GM12878 (cell line): ENCODE measurements at regions not wholly inside any gene's neighbourhood (a gene's known extent, or its start where the extent isn't known, plus 50 kb on each side); places are given as distances from the start of the nearest gene placed in this dataset.

Experiments used
- ATAC-seq: fragments of 200-7000 bp; cut with Tn5 transposase; 3 replicates; pipeline ENCODE4 v1.9.1; 2020; ENCODE audit warnings: mild to moderate bottlenecking, moderate library complexity
- BruUV-seq: library from RNA; stranded (reverse); fragments of 400-500 nt; replicated peaks from 2 replicates; lab custom pipeline; 2021; lab: Mats Ljungman, UMichigan
- CTCF ChIA-PET: fragments of 300-600 bp; sonication (Branson Sonifier 250); formaldehyde crosslinking; extraction: SDS; loops from one replicate; lab custom pipeline; 2021; ENCODE audit warnings: inconsistent platforms; lab: Yijun Ruan, JAX
- POLR2A ChIA-PET: fragments of 350-600 bp; formaldehyde crosslinking; extraction: SDS; loops from one replicate; lab custom pipeline; 2021; ENCODE audit warnings: inconsistent platforms; lab: Charles Lee
- RAD21 ChIA-PET: fragments of 300-600 bp; sonication (Branson Sonifier 250); formaldehyde crosslinking; loops from one replicate; lab custom pipeline; 2023; ENCODE audit warnings: antibody characterized with exemption; ENCODE audit not compliant: unreplicated experiment; lab: Charles Lee
- SMC1A ChIA-PET: fragments of 300-600 bp; sonication (Branson Sonifier 250); formaldehyde crosslinking; loops from one replicate; lab custom pipeline; 2023; ENCODE audit not compliant: unreplicated experiment, uncharacterized antibody; lab: Charles Lee
- DNase-seq: peaks from one replicate; pipeline ENCODE4 v3.0.0-alpha.2; 2011; ENCODE audit warnings: low read depth, low spot score
- FAIRE-seq: peaks from 3 replicates; lab custom pipeline; 2011; peaks lifted over from hg19 to GRCh38; lab: Jason Lieb, UNC
- H2AFZ ChIP-seq: 2 replicates; pipeline ENCODE4 v1.6.0; 2011; ENCODE audit warnings: low read depth, low read length, control low read depth; ENCODE audit not compliant: control insufficient read depth
- H3K27ac ChIP-seq: 2 replicates; pipeline ENCODE4 v1.5.1; 2011; ENCODE audit warnings: control low read depth; ENCODE audit not compliant: control insufficient read depth, insufficient read depth
- H3K27me3 ChIP-seq, 2 experiments: replicated peaks in 1 of 2; 2 replicates each; pipeline versions ENCODE4 v1.6.0 to v1.6.1; 2011; ENCODE audit warnings: low read length in 1 of 2; ENCODE audit not compliant: control insufficient read depth in 2 of 2, insufficient read depth in 2 of 2
- H3K36me3 ChIP-seq, 2 experiments: 2 replicates each; pipeline ENCODE4 v1.5.1; 2011; ENCODE audit warnings: low read length in 1 of 2; ENCODE audit not compliant: control insufficient read depth in 2 of 2, insufficient read depth in 2 of 2
- H3K4me1 ChIP-seq: 2 replicates; pipeline ENCODE4 v1.6.1; 2011; ENCODE audit warnings: mild to moderate bottlenecking, low read length, moderate library complexity, mixed read lengths; ENCODE audit not compliant: control insufficient read depth, insufficient read depth
- H3K4me2 ChIP-seq: 2 replicates; pipeline ENCODE4 v1.6.0; 2011; ENCODE audit warnings: control low read depth; ENCODE audit not compliant: control insufficient read depth, insufficient read depth
- H3K4me3 ChIP-seq: fragments of 200-600 bp; sonication (generic); 2 replicates; pipeline ENCODE4 v1.5.1; 2016
- H3K79me2 ChIP-seq: 2 replicates; pipeline ENCODE4 v1.6.0; 2011; ENCODE audit warnings: low read length; ENCODE audit not compliant: control insufficient read depth, insufficient read depth
- H3K9ac ChIP-seq: 2 replicates; pipeline ENCODE4 v1.8.0; 2011; ENCODE audit warnings: low read length, control low read depth, mixed read lengths; ENCODE audit not compliant: control insufficient read depth, insufficient read depth
- H3K9me3 ChIP-seq: replicated peaks from 3 replicates; pipeline ENCODE4 v1.5.1; 2011; ENCODE audit warnings: mild to moderate bottlenecking, low read length; ENCODE audit not compliant: control insufficient read depth, insufficient read depth
- H4K20me1 ChIP-seq: 2 replicates; pipeline ENCODE4 v1.6.0; 2011; ENCODE audit not compliant: control insufficient read depth, insufficient read depth
- BCL3 ChIP-seq: IDR thresholded peaks from 2 replicates; pipeline ENCODE4 v1.6.1; 2011; ENCODE audit warnings: borderline replicate concordance, low read depth, mild to moderate bottlenecking, moderate library complexity, low read length; ENCODE audit not compliant: insufficient read depth, poor library complexity, severe bottlenecking
- E2F4 ChIP-seq: IDR thresholded peaks from 2 replicates; pipeline ENCODE4 v1.6.1; 2012; ENCODE audit warnings: low read depth, low read length, improper control_type of control experiment
- E4F1 ChIP-seq: fragments of 450-650 bp; IDR thresholded peaks from 2 replicates; pipeline ENCODE4 v1.6.1; 2018; ENCODE audit warnings: borderline replicate concordance, mild to moderate bottlenecking; ENCODE audit not compliant: partially characterized antibody
- EED ChIP-seq: sonication (generic); IDR thresholded peaks from 2 replicates; pipeline ENCODE4 v1.6.1; 2016; ENCODE audit warnings: antibody characterized with exemption, low read depth
- EGR1 ChIP-seq, 2 experiments: IDR thresholded peaks; 1 replicate in 1 of 2; 2 replicates in 1 of 2; pipeline ENCODE4 v1.6.1; 2011 to 2012; ENCODE audit warnings: low read depth in 2 of 2, low read length in 2 of 2, borderline replicate concordance in 1 of 2, mild to moderate bottlenecking in 1 of 2, moderate library complexity in 1 of 2
- RBBP5 ChIP-seq: fragments of 200-600 bp; sonication (generic); conservative IDR thresholded peaks from 2 replicates; pipeline ENCODE4 v1.6.1; 2016
- SUZ12 ChIP-seq: fragments of 200-600 bp; sonication (generic); IDR thresholded peaks from one replicate; pipeline ENCODE4 v1.6.1; 2018; ENCODE audit warnings: antibody characterized with exemption, mild to moderate bottlenecking; ENCODE audit not compliant: unreplicated experiment
- TCF12 ChIP-seq: IDR thresholded peaks from 2 replicates; pipeline ENCODE4 v1.6.1; 2011; ENCODE audit warnings: low read depth, mild to moderate bottlenecking, low read length
- ZNF622 ChIP-seq: fragments of 450-650 bp; IDR thresholded peaks from 2 replicates; pipeline ENCODE4 v1.6.1; 2017; ENCODE audit warnings: mild to moderate bottlenecking, inconsistent platforms
- ZZZ3 ChIP-seq: IDR thresholded peaks from 2 replicates; pipeline ENCODE4 v1.6.1; 2011; ENCODE audit warnings: low read depth; ENCODE audit not compliant: control insufficient read depth, insufficient read length
- WGBS: methylation state at CpG from one replicate; pipeline ENCODE4 v1.1.6; 2016; ENCODE audit warnings: low lambda C conversion rate; ENCODE audit not compliant: insufficient replicate concordance, insufficient coverage; ENCODE audit errors: missing lambda C conversion rate; 5-methylcytosine and 5-hydroxymethylcytosine counted together
- in situ Hi-C: fragments of 300-500 bp; cut with MboI; formaldehyde crosslinking; loops from 9 replicates; pipeline ENCODE4 v1.14.3; 2018; ENCODE audit warnings: mixed read lengths
- intact Hi-C: fragments of 100-400 bp; cut with micrococcal nuclease; formaldehyde crosslinking; loops from one replicate; pipeline ENCODE4 v1.14.2; 2022; ENCODE audit not compliant: unreplicated experiment

- SMC1A ChIA-PET: interaction anchor here (1.4 kb wide), 1 partner anchor 10 kb away, joined by 4 read pairs; no protein-coding TSS in a partner anchor
- DNase-seq (no peak), ATAC-seq (no peak), FAIRE-seq (no peak)
- RAD21 ChIA-PET: no interaction called here
- Histone ChIP-seq H3K27ac (no peak overlapping the region), H3K4me3 (no peak overlapping the region), H3K79me2 (no peaks in the 10 kb centered on the region), H3K9ac (no peak overlapping the region), H3K36me3 (no peaks in the 10 kb centered on the region), H4K20me1 (no peaks in the 10 kb centered on the region), H3K27me3 (no peaks in the 10 kb centered on the region; a peak in 1 of 4 replicates), H3K9me3 (no peaks in the 10 kb centered on the region), H3K4me1 (peaks cover 5% of the 10 kb centered on the region; the same call in 1 of the 2 replicates), H3K4me2 (no peak overlapping the region), H2AFZ (no peak overlapping the region)
- POLR2A ChIA-PET: no interaction called here
- no TSS peak for BruUV-seq
- intact Hi-C loops: no loop called here
- CTCF ChIA-PET: no interaction called here
- in situ Hi-C loops: no loop called here
- 46% methylated on average over 2 of the region's 2 CpGs for WGBS
- no peak for TF ChIP-seq SUZ12
- TF ChIP-seq RBBP5: no peak
- no peak for TF ChIP-seq ZZZ3
- TF ChIP-seq ZNF622: no peak
- TF ChIP-seq BCL3: no peak
- TF ChIP-seq TCF12: no peak
- no peak for TF ChIP-seq EGR1 (IDR thresholded peaks at IDR 0.05; ENCODE audit: borderline replicate concordance in 1 of 2, low read depth in 2 of 2, low read length in 2 of 2)
- no peak for TF ChIP-seq E2F4
- no peak for TF ChIP-seq EED
- no peak for TF ChIP-seq E4F1
Measured at GRCh38 chr9:71541436-71541835, 226.9 kb downstream of the CEMIP2 start.
